WTC11 (cell line): ENCODE measurements at regions not wholly inside any gene's neighbourhood (a gene's known extent, or its start where the extent isn't known, plus 50 kb on each side); places are given as distances from the start of the nearest gene placed in this dataset.
"Not testable (repeated sequence)": the region's sequence is repeated elsewhere in the genome, so short reads cannot be mapped to it uniquely, and the experiment has no call there.

ENCODE experiments used
- CTCF ChIP-seq: fragments of 200-600 bp; IDR thresholded peaks from 2 replicates; pipeline ENCODE4 v1.8.0; 2022; ENCODE audit warnings: antibody characterized with exemption
- NFE2L1 ChIP-seq: sonication (generic); formaldehyde crosslinking; IDR thresholded peaks from 2 replicates; pipeline ENCODE4 v1.8.1; 2023; ENCODE audit warnings: missing genetic modification reagents
- ZNF512 ChIP-seq: sonication (generic); formaldehyde crosslinking; IDR thresholded peaks from 2 replicates; pipeline ENCODE4 v1.8.1; 2022; ENCODE audit warnings: missing genetic modification reagents, borderline replicate concordance
- TF ChIP-seq, protein P1 (sequence below): sonication (generic); formaldehyde crosslinking; IDR thresholded peaks from 2 replicates; pipeline ENCODE4 v1.8.1; 2022; ENCODE audit warnings: low read depth, missing genetic modification reagents, borderline replicate concordance
- TF ChIP-seq, protein P2 (sequence below): sonication (generic); formaldehyde crosslinking; IDR thresholded peaks from 2 replicates; pipeline ENCODE4 v1.8.0; 2023; ENCODE audit warnings: missing genetic modification reagents

GRCh38 chr21:9766890-9767591, 754.3 kb upstream of the TPTE start:
- not testable (repeated sequence) for TF ChIP-seq CTCF; NFE2L1; ZNF512 (CRISPR knock-in tag)
- TF ChIP-seq, protein P1, sequence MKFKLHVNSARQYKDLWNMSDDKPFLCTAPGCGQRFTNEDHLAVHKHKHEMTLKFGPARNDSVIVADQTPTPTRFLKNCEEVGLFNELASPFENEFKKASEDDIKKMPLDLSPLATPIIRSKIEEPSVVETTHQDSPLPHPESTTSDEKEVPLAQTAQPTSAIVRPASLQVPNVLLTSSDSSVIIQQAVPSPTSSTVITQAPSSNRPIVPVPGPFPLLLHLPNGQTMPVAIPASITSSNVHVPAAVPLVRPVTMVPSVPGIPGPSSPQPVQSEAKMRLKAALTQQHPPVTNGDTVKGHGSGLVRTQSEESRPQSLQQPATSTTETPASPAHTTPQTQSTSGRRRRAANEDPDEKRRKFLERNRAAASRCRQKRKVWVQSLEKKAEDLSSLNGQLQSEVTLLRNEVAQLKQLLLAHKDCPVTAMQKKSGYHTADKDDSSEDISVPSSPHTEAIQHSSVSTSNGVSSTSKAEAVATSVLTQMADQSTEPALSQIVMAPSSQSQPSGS (CRISPR knock-in tag), result not testable (repeated sequence)
- TF ChIP-seq, protein P2, sequence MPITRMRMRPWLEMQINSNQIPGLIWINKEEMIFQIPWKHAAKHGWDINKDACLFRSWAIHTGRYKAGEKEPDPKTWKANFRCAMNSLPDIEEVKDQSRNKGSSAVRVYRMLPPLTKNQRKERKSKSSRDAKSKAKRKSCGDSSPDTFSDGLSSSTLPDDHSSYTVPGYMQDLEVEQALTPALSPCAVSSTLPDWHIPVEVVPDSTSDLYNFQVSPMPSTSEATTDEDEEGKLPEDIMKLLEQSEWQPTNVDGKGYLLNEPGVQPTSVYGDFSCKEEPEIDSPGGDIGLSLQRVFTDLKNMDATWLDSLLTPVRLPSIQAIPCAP (CRISPR knock-in tag), result not testable (repeated sequence)
